Liver (tissue), 8 donors: ENCODE measurements at regions not wholly inside any gene's neighbourhood (a gene's known extent, or its start where the extent isn't known, plus 50 kb on each side); places are given as distances from the start of the nearest gene placed in this dataset.
"Not testable (repeated sequence)": the region's sequence is repeated elsewhere in the genome, so short reads cannot be mapped to it uniquely, and the experiment has no call there.

Source experiments
- DNase-seq: peaks from one replicate; pipeline ENCODE4 v3.0.0-alpha.2; 2017; ENCODE audit warnings: low spot score
- H3K27ac ChIP-seq, 2 donors: one replicate each; pipeline ENCODE4 v1.7.0; 2013; ENCODE audit warnings: inconsistent platforms in 2 of 2, low read length in 2 of 2, control low read depth in 1 of 2, low read depth in 1 of 2, mild to moderate bottlenecking in 1 of 2
- H3K27me3 ChIP-seq, 4 donors: one replicate each; pipeline versions ENCODE4 v1.6.1 to v1.7.0; 2013; ENCODE audit warnings: low read length in 3 of 4, inconsistent platforms in 1 of 4, mild to moderate bottlenecking in 1 of 4, moderate library complexity in 1 of 4; ENCODE audit not compliant: control insufficient read depth in 4 of 4, insufficient read depth in 4 of 4
- H3K36me3 ChIP-seq, 4 donors: one replicate each; pipeline versions ENCODE4 v1.6.1 to v1.7.0; 2013; ENCODE audit warnings: low read length in 3 of 4, mild to moderate bottlenecking in 3 of 4, low read depth in 1 of 4, moderate library complexity in 1 of 4; ENCODE audit not compliant: control insufficient read depth in 4 of 4, insufficient read depth in 3 of 4
- H3K4me1 ChIP-seq, 4 donors: one replicate each; pipeline versions ENCODE4 v1.6.1 to v1.7.0; 2013; ENCODE audit warnings: low read length in 3 of 4, mild to moderate bottlenecking in 3 of 4, moderate library complexity in 1 of 4; ENCODE audit not compliant: control insufficient read depth in 4 of 4, insufficient read depth in 4 of 4
- H3K4me3 ChIP-seq, 3 donors: one replicate each; pipeline versions ENCODE4 v1.6.1 to v1.7.0; 2013; ENCODE audit warnings: low read length in 3 of 3, control low read depth in 1 of 3, low read depth in 1 of 3, mild to moderate bottlenecking in 1 of 3
- H3K9ac ChIP-seq, 2 donors: one replicate each; pipeline ENCODE4 v1.7.0; 2013; ENCODE audit warnings: low read length in 2 of 2, mild to moderate bottlenecking in 2 of 2, moderate library complexity in 2 of 2, control low read depth in 1 of 2, low read depth in 1 of 2
- H3K9me3 ChIP-seq, 4 donors: one replicate each; pipeline versions ENCODE4 v1.6.1 to v1.7.0; 2013; ENCODE audit warnings: low read length in 3 of 4; ENCODE audit not compliant: control insufficient read depth in 4 of 4
- ATF3 ChIP-seq: IDR thresholded peaks from 2 replicates; pipeline ENCODE4 v1.6.1; 2016; ENCODE audit warnings: antibody characterized with exemption
- CTCF ChIP-seq: fragments of 150-350 bp; IDR thresholded peaks from 2 replicates; pipeline ENCODE4 v1.5.1; 2017; ENCODE audit warnings: improper control_type of control experiment, low read depth, low read length; ENCODE audit not compliant: missing input control
- EGR1 ChIP-seq, 2 donors: IDR thresholded peaks; 2 replicates each; pipeline ENCODE4 v1.6.1; 2016 to 2018; ENCODE audit warnings: antibody characterized with exemption in 2 of 2, low read depth in 2 of 2
- FOXA1 ChIP-seq: IDR thresholded peaks from 2 replicates; pipeline ENCODE4 v1.6.1; 2016; ENCODE audit warnings: antibody characterized with exemption
- FOXA2 ChIP-seq: IDR thresholded peaks from 2 replicates; pipeline ENCODE4 v1.6.1; 2016; ENCODE audit warnings: antibody characterized with exemption
- GABPA ChIP-seq, 2 donors: IDR thresholded peaks in 1 of 2; conservative IDR thresholded peaks in 1 of 2; 2 replicates each; pipeline ENCODE4 v1.6.1; 2016; ENCODE audit warnings: antibody characterized with exemption in 2 of 2, mild to moderate bottlenecking in 1 of 2, moderate library complexity in 1 of 2
- HNF4A ChIP-seq, 2 donors: conservative IDR thresholded peaks; 2 replicates each; pipeline ENCODE4 v1.6.1; 2016; ENCODE audit warnings: antibody characterized with exemption in 2 of 2, mild to moderate bottlenecking in 2 of 2
- HNF4G ChIP-seq: IDR thresholded peaks from 2 replicates; pipeline ENCODE4 v1.6.1; 2016; ENCODE audit warnings: antibody characterized with exemption
- JUND ChIP-seq, 2 donors: IDR thresholded peaks; 2 replicates each; pipeline ENCODE4 v1.6.1; 2016; ENCODE audit warnings: antibody characterized with exemption in 2 of 2
- MAX ChIP-seq: IDR thresholded peaks from 2 replicates; pipeline ENCODE4 v1.6.1; 2016; ENCODE audit warnings: antibody characterized with exemption
- NR2F2 ChIP-seq: IDR thresholded peaks from 2 replicates; pipeline ENCODE4 v1.6.1; 2016; ENCODE audit warnings: antibody characterized with exemption
- RAD21 ChIP-seq, 2 donors: IDR thresholded peaks; 2 replicates each; pipeline ENCODE4 v1.6.1; 2016; ENCODE audit warnings: antibody characterized with exemption in 2 of 2, mild to moderate bottlenecking in 2 of 2
- REST ChIP-seq: IDR thresholded peaks from 2 replicates; pipeline ENCODE4 v1.6.1; 2016; ENCODE audit warnings: antibody characterized with exemption, mild to moderate bottlenecking
- SP1 ChIP-seq: IDR thresholded peaks from 2 replicates; pipeline ENCODE4 v1.6.1; 2018; ENCODE audit warnings: antibody characterized with exemption, mild to moderate bottlenecking
- TAF1 ChIP-seq: conservative IDR thresholded peaks from 2 replicates; pipeline ENCODE4 v1.6.1; 2016; ENCODE audit warnings: antibody characterized with exemption, mild to moderate bottlenecking
- YY1 ChIP-seq: IDR thresholded peaks from 2 replicates; pipeline ENCODE4 v1.6.1; 2016; ENCODE audit warnings: antibody characterized with exemption, mild to moderate bottlenecking
- ZBTB33 ChIP-seq: IDR thresholded peaks from 2 replicates; pipeline ENCODE4 v1.6.1; 2016; ENCODE audit warnings: antibody characterized with exemption
- WGBS: extraction: QIAGEN DNeasy Blood & Tissue Kit; methylation state at CpG from one replicate; pipeline ENCODE4 v1.1.7; 2013; 5-methylcytosine and 5-hydroxymethylcytosine counted together
- donor health status: healthy.
- donor health status: healthy.
- donor health status: healthy.
- donor health status: healthy.
- donor health status: healthy.

GRCh38 chr2:107534926-107535325, 291.8 kb upstream of the RGPD4 start:
- no peaks in the 10 kb centered on the region for H3K27me3 ChIP-seq
- H3K36me3 ChIP-seq = no peaks in the 10 kb centered on the region
- no peak overlapping the region for H3K9ac ChIP-seq
- WGBS = 89% methylated on average over 9 of the region's 9 CpGs
- no peak overlapping the region for H3K27ac ChIP-seq
- TF ChIP-seq NR2F2 (no peak), JUND (IDR thresholded peaks at IDR 0.05) (no peak), YY1 (no peak), GABPA (IDR thresholded peaks at IDR 0.05 in 1 of 2, conservative IDR thresholded peaks at IDR 0.05 in 1 of 2) (no peak), EGR1 (IDR thresholded peaks at IDR 0.05; ENCODE audit: low read depth in 2 of 2) (no peak), RAD21 (IDR thresholded peaks at IDR 0.05) (no peak), CTCF (no peak), FOXA2 (no peak), HNF4A (conservative IDR thresholded peaks at IDR 0.05) (no peak), HNF4G (no peak), TAF1 (no peak), FOXA1 (no peak), ZBTB33 (no peak), ATF3 (no peak), MAX (no peak), REST (no peak), SP1 (no peak)
- no peak for DNase-seq
- no peak overlapping the region for H3K4me3 ChIP-seq
- no peaks in the 10 kb centered on the region for H3K9me3 ChIP-seq
- H3K4me1 ChIP-seq = no peaks in the 10 kb centered on the region

- not testable (repeated sequence) for H3K9ac ChIP-seq, H3K27me3 ChIP-seq, H3K36me3 ChIP-seq, H3K9me3 ChIP-seq, H3K4me3 ChIP-seq, H3K4me1 ChIP-seq, H3K27ac ChIP-seq, DNase-seq
- 85% methylated on average over 28 of the region's 28 CpGs for WGBS
Measured at GRCh38 chr2:107535905-107536689, 290.6 kb upstream of the RGPD4 start.
